Adrenal gland (tissue), 5 donors: ENCODE measurements at regions not wholly inside any gene's neighbourhood (a gene's known extent, or its start where the extent isn't known, plus 50 kb on each side); places are given as distances from the start of the nearest gene placed in this dataset.

Experiments
- CTCF ChIP-seq, 6 experiments: fragments of 450-650 bp in 4 of 6; fragments of 200-600 bp in 2 of 6; sonication (generic) in 1 of 6; IDR thresholded peaks; 1 replicate in 5 of 6; 2 replicates in 1 of 6; pipeline versions ENCODE4 v1.5.1 to v1.8.0; 2016 to 2021; ENCODE audit warnings: antibody characterized with exemption in 6 of 6, mild to moderate bottlenecking in 2 of 6, moderate library complexity in 1 of 6
- POLR2A ChIP-seq, 2 donors: fragments of 450-650 bp; IDR thresholded peaks; one replicate each; pipeline ENCODE4 v1.6.1; 2017; ENCODE audit warnings: antibody characterized with exemption in 2 of 2, mild to moderate bottlenecking in 2 of 2, moderate library complexity in 1 of 2
- donor health status: DM: no; HTN: no; CAD: no.

- TF ChIP-seq POLR2A (IDR thresholded peaks at IDR 0.05) (no peak), CTCF (IDR thresholded peaks at IDR 0.05) (no peak)
These were observed 298.0 kb downstream of the C4orf33 start for GRCh38 chr4:129393976-129394375.
